ENCODE measurements at regions not wholly inside any gene's neighbourhood (a gene's known extent, or its start where the extent isn't known, plus 50 kb on each side); places are given as distances from the start of the nearest gene placed in this dataset.

GRCh38 chr5:53261245-53261644 is 151.7 kb upstream of the MOCS2 start:
- TF ChIP-seq CTCF (optimal IDR thresholded peaks at IDR 0.05 in 1 of 3, IDR thresholded peaks at IDR 0.05 in 1 of 3, conservative IDR thresholded peaks at IDR 0.05 in 1 of 3; ENCODE audit: extremely low read depth in 1 of 3, insufficient read depth in 2 of 3, low read length in 3 of 3): no peak
- TF ChIP-seq EZH2 (IDR thresholded peaks at IDR 0.05; ENCODE audit: low read length): no peak

Measured in keratinocyte (primary cell).